ENCODE measurements at regions not wholly inside any gene's neighbourhood (a gene's known extent, or its start where the extent isn't known, plus 50 kb on each side); places are given as distances from the start of the nearest gene placed in this dataset.
"Not testable (repeated sequence)": the region's sequence is repeated elsewhere in the genome, so short reads cannot be mapped to it uniquely, and the experiment has no call there.

GRCh38 chr12:20128928-20129327 is 239.4 kb upstream of the PDE3A start:
- DNase-seq (ENCODE audit: low spot score): no peak

GRCh38 chr12:20132818-20133217 is 235.5 kb upstream of the PDE3A start:
- no peak for DNase-seq (ENCODE audit: low spot score)

GRCh38 chr12:20134652-20135051 is 233.7 kb upstream of the PDE3A start:
- DNase-seq (ENCODE audit: low spot score): no peak

GRCh38 chr12:20140751-20141150 is 227.6 kb upstream of the PDE3A start:
- no peak for DNase-seq (ENCODE audit: low spot score)

GRCh38 chr12:20142316-20142715 is 226.0 kb upstream of the PDE3A start:
- DNase-seq (ENCODE audit: low spot score): no peak

GRCh38 chr12:20142956-20143355 is 225.4 kb upstream of the PDE3A start:
- no peak for DNase-seq (ENCODE audit: low spot score)

- no peak for DNase-seq (ENCODE audit: low spot score)
Measured at GRCh38 chr12:20144341-20144740, 224.0 kb upstream of the PDE3A start.

- no peak for DNase-seq (ENCODE audit: low spot score)
Measured at GRCh38 chr12:20148241-20148640, 220.1 kb upstream of the PDE3A start.

GRCh38 chr12:20150835-20151422 is 217.4 kb upstream of the PDE3A start:
- DNase-seq (ENCODE audit: low spot score): no peak

- no peak for DNase-seq (ENCODE audit: low spot score)
Measured at GRCh38 chr12:20154052-20154451, 214.3 kb upstream of the PDE3A start.

- no peak for DNase-seq (ENCODE audit: low spot score)
Measured at GRCh38 chr12:20155374-20155773, 213.0 kb upstream of the PDE3A start.

GRCh38 chr12:20160899-20161298 is 207.4 kb upstream of the PDE3A start:
- not testable (repeated sequence) for DNase-seq (ENCODE audit: low spot score)

- DNase-seq (ENCODE audit: low spot score): no peak
Measured at GRCh38 chr12:20174528-20175175, 193.7 kb upstream of the PDE3A start.

GRCh38 chr12:20175704-20176388 is 192.5 kb upstream of the PDE3A start:
- DNase-seq (ENCODE audit: low spot score): no peak

GRCh38 chr12:20181416-20182180 is 186.7 kb upstream of the PDE3A start:
- DNase-seq (ENCODE audit: low spot score): no peak

- no peak for DNase-seq (ENCODE audit: low spot score)
Measured at GRCh38 chr12:20183563-20183962, 184.8 kb upstream of the PDE3A start.

- no peak for DNase-seq (ENCODE audit: low spot score)
Measured at GRCh38 chr12:20184514-20184913, 183.8 kb upstream of the PDE3A start.

GRCh38 chr12:20187456-20187855 is 180.9 kb upstream of the PDE3A start:
- DNase-seq (ENCODE audit: low spot score): no peak

- DNase-seq (ENCODE audit: low spot score): no peak
Measured at GRCh38 chr12:20188930-20189653, 179.2 kb upstream of the PDE3A start.

GRCh38 chr12:20189767-20190166 is 178.6 kb upstream of the PDE3A start:
- no peak for DNase-seq (ENCODE audit: low spot score)

- DNase-seq (ENCODE audit: low spot score): peak; percentile 30
Measured at GRCh38 chr12:20194171-20194570, 174.2 kb upstream of the PDE3A start.

- no peak for DNase-seq (ENCODE audit: low spot score)
Measured at GRCh38 chr12:20196767-20197166, 171.6 kb upstream of the PDE3A start.
